Astrocyte (in vitro differentiated cells and primary cell): ENCODE measurements at regions not wholly inside any gene's neighbourhood (a gene's known extent, or its start where the extent isn't known, plus 50 kb on each side); places are given as distances from the start of the nearest gene placed in this dataset.
"Not testable (repeated sequence)": the region's sequence is repeated elsewhere in the genome, so short reads cannot be mapped to it uniquely, and the experiment has no call there.

Experiments used
- DNase-seq: peaks from one replicate; pipeline ENCODE4 v3.0.0-alpha.2; 2010; ENCODE audit warnings: low read depth
- FAIRE-seq: peaks from 2 replicates; lab custom pipeline; 2011; peaks lifted over from hg19 to GRCh38; lab: Jason Lieb, UNC
- H2AFZ ChIP-seq: 2 replicates; pipeline ENCODE4 v1.6.0; 2012; ENCODE audit warnings: low read depth, low read length, inconsistent platforms
- H3K27ac ChIP-seq: 2 replicates; pipeline ENCODE4 v1.5.1; 2011; ENCODE audit warnings: low read depth, low read length, inconsistent platforms
- H3K27me3 ChIP-seq: 2 replicates; pipeline ENCODE4 v1.6.0; 2011; ENCODE audit warnings: low read length, inconsistent platforms; ENCODE audit not compliant: insufficient read depth
- H3K36me3 ChIP-seq: 2 replicates; pipeline ENCODE4 v1.5.1; 2011; ENCODE audit warnings: low read length, inconsistent platforms; ENCODE audit not compliant: insufficient read depth
- H3K4me1 ChIP-seq: 2 replicates; pipeline ENCODE4 v1.5.1; 2011; ENCODE audit warnings: low read length, inconsistent platforms; ENCODE audit not compliant: insufficient read depth
- H3K4me2 ChIP-seq: 2 replicates; pipeline ENCODE4 v1.6.0; 2012; ENCODE audit warnings: low read length, inconsistent platforms
- H3K4me3 ChIP-seq: 2 replicates; pipeline ENCODE4 v1.5.1; 2011; ENCODE audit warnings: low read depth, mild to moderate bottlenecking, low read length, inconsistent platforms; ENCODE audit not compliant: insufficient read depth
- H3K79me2 ChIP-seq: 2 replicates; pipeline ENCODE4 v1.6.0; 2012; ENCODE audit warnings: mild to moderate bottlenecking, low read length, inconsistent platforms; ENCODE audit not compliant: insufficient read depth
- H3K9ac ChIP-seq: 2 replicates; pipeline ENCODE4 v1.6.0; 2012; ENCODE audit warnings: mild to moderate bottlenecking, low read length, inconsistent platforms
- H3K9me3 ChIP-seq: 2 replicates; pipeline ENCODE4 v1.5.1; 2012; ENCODE audit warnings: low read depth, mild to moderate bottlenecking, low read length, inconsistent platforms; ENCODE audit not compliant: insufficient read depth
- H4K20me1 ChIP-seq: 2 replicates; pipeline ENCODE4 v1.6.0; 2012; ENCODE audit warnings: low read length, inconsistent platforms; ENCODE audit not compliant: insufficient read depth
- H3K27ac Mint-ChIP-seq: one replicate; pipeline ENCODE4 v1.8.0; 2021; ENCODE audit warnings: mild to moderate bottlenecking, mixed read lengths; ENCODE audit not compliant: unreplicated experiment
- H3K27me3 Mint-ChIP-seq: one replicate; pipeline ENCODE4 v1.8.0; 2021; ENCODE audit warnings: low read depth, mixed read lengths; ENCODE audit not compliant: unreplicated experiment
- H3K36me3 Mint-ChIP-seq: one replicate; pipeline ENCODE4 v1.8.0; 2021; ENCODE audit warnings: low read depth, mixed read lengths; ENCODE audit not compliant: unreplicated experiment
- H3K4me1 Mint-ChIP-seq: one replicate; pipeline ENCODE4 v1.8.0; 2021; ENCODE audit warnings: low read depth, mixed read lengths; ENCODE audit not compliant: unreplicated experiment
- H3K4me3 Mint-ChIP-seq: one replicate; pipeline ENCODE4 v1.8.0; 2021; ENCODE audit warnings: mild to moderate bottlenecking, moderate library complexity, mixed read lengths; ENCODE audit not compliant: unreplicated experiment
- H3K9me3 Mint-ChIP-seq: one replicate; pipeline ENCODE4 v1.8.0; 2021; ENCODE audit warnings: mild to moderate bottlenecking, mixed read lengths; ENCODE audit not compliant: unreplicated experiment
- EZH2 ChIP-seq: IDR thresholded peaks from 2 replicates; pipeline ENCODE4 v1.6.1; 2012; ENCODE audit warnings: mild to moderate bottlenecking, low read length, inconsistent platforms; ENCODE audit not compliant: insufficient read depth
- TF ChIP-seq, protein P1 (sequence below): IDR thresholded peaks from 2 replicates; pipeline ENCODE4 v1.5.1; 2011; ENCODE audit warnings: low read depth, mild to moderate bottlenecking, inconsistent platforms, low read length, moderate library complexity; ENCODE audit not compliant: insufficient read depth

DNA sequence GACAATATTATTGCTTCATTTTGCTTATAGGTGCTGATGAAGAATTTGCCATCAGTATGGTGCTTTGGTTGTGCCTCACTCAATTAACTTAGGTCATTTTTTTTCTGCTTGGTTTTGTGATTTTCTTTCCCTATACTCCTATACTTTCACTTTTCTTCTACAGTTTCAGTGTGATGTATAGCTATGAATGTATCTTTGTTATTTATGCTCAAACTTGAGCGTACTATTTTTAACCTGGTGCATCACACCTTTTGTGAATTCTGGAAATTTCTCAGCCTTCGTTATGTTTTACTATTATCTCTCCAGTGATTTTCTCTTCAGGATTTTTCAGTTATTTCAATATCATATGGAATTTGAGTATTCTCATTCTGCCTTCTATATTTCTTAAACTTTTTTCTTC lies 2035.3 kb upstream of the LRRTM1 start:
- H3K4me3 ChIP-seq: no peak overlapping the region
- no peak for DNase-seq
- no peak for FAIRE-seq
- H2AFZ ChIP-seq: no peak overlapping the region
- no peaks in the 10 kb centered on the region for H3K36me3 Mint-ChIP-seq
- H3K27ac ChIP-seq: no peak overlapping the region
- no peak overlapping the region for H3K4me2 ChIP-seq
- H3K9ac ChIP-seq: no peak overlapping the region
- no peaks in the 10 kb centered on the region for H3K27me3 Mint-ChIP-seq
- H3K9me3 ChIP-seq: no peaks in the 10 kb centered on the region
- H3K4me3 Mint-ChIP-seq: no peak overlapping the region
- no peaks in the 10 kb centered on the region for H3K36me3 ChIP-seq
- H4K20me1 ChIP-seq: no peaks in the 10 kb centered on the region
- no peaks in the 10 kb centered on the region for H3K9me3 Mint-ChIP-seq
- H3K27me3 ChIP-seq: no peaks in the 10 kb centered on the region
- no peaks in the 10 kb centered on the region for H3K79me2 ChIP-seq
- no peaks in the 10 kb centered on the region for H3K4me1 ChIP-seq
- no peak for TF ChIP-seq EZH2
- TF ChIP-seq, protein P1, sequence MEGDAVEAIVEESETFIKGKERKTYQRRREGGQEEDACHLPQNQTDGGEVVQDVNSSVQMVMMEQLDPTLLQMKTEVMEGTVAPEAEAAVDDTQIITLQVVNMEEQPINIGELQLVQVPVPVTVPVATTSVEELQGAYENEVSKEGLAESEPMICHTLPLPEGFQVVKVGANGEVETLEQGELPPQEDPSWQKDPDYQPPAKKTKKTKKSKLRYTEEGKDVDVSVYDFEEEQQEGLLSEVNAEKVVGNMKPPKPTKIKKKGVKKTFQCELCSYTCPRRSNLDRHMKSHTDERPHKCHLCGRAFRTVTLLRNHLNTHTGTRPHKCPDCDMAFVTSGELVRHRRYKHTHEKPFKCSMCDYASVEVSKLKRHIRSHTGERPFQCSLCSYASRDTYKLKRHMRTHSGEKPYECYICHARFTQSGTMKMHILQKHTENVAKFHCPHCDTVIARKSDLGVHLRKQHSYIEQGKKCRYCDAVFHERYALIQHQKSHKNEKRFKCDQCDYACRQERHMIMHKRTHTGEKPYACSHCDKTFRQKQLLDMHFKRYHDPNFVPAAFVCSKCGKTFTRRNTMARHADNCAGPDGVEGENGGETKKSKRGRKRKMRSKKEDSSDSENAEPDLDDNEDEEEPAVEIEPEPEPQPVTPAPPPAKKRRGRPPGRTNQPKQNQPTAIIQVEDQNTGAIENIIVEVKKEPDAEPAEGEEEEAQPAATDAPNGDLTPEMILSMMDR: no peak
- H3K4me1 Mint-ChIP-seq: peaks cover 3% of the 10 kb centered on the region
- H3K27ac Mint-ChIP-seq: no peak overlapping the region

DNA sequence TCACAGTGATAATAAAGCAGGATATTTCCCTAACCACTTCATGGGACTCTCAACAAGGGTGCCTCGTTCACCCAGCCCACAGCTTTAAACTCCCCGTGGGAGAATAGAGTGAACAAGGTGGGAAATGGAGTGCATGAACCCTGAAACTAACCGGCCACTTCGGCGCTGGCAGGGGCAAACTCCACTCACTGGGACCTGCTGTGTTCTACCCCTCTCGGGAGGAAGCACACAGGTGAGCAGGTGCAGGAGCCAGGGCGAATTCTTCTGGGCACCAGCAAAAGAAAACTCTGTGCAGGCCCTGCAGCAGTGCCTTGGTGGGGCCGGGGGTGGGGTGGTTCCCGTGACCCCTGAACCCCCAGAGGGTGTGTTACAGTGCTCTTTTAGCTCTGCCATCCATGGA lies 2029.1 kb upstream of the LRRTM1 start:
- Histone ChIP-seq H3K4me3 (no peak overlapping the region), H3K27me3 (no peaks in the 10 kb centered on the region), H3K9ac (no peak overlapping the region), H3K4me1 (no peaks in the 10 kb centered on the region), H3K4me2 (no peak overlapping the region), H3K9me3 (no peaks in the 10 kb centered on the region), H4K20me1 (no peaks in the 10 kb centered on the region), H2AFZ (no peak overlapping the region), H3K36me3 (no peaks in the 10 kb centered on the region), H3K79me2 (no peaks in the 10 kb centered on the region), H3K27ac (no peak overlapping the region)
- H3K9me3 Mint-ChIP-seq: no peaks in the 10 kb centered on the region
- no peak overlapping the region for H3K4me3 Mint-ChIP-seq
- H3K27me3 Mint-ChIP-seq: no peaks in the 10 kb centered on the region
- no peak for DNase-seq
- H3K36me3 Mint-ChIP-seq: no peaks in the 10 kb centered on the region
- no peaks in the 10 kb centered on the region for H3K4me1 Mint-ChIP-seq
- no peak for FAIRE-seq
- no peak for TF ChIP-seq EZH2
- TF ChIP-seq, protein P1: no peak
- no peak overlapping the region for H3K27ac Mint-ChIP-seq

DNA sequence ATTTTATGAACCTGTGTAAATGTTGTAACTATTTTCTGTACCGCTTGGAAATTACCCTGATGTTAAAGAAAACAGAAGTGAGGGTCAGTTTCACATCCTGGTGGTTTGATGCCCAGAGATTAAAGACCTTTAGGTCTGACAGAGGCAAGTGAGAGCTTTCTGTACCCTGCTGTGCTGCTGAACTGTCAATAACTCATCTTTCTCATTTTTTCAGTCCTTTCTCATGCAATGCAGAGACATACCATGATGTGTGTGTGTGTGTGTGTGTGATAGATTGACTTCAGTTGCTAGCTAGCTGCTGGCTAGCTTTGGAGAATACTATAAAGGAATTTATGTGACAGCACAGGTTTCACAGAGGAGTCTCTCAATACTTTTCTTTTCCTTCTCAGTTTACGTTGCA lies 2025.6 kb upstream of the LRRTM1 start:
- Histone ChIP-seq H3K9ac (no peak overlapping the region), H3K36me3 (no peaks in the 10 kb centered on the region), H3K27me3 (no peaks in the 10 kb centered on the region), H3K4me2 (no peak overlapping the region), H3K79me2 (no peaks in the 10 kb centered on the region), H3K9me3 (no peaks in the 10 kb centered on the region), H2AFZ (no peak overlapping the region), H3K27ac (no peak overlapping the region), H3K4me1 (no peaks in the 10 kb centered on the region), H4K20me1 (no peaks in the 10 kb centered on the region), H3K4me3 (no peak overlapping the region)
- TF ChIP-seq, protein P1: no peak
- TF ChIP-seq EZH2: no peak
- Mint-ChIP-seq H3K9me3 (peaks cover 8% of the 10 kb centered on the region), H3K27me3 (no peaks in the 10 kb centered on the region), H3K4me3 (no peak overlapping the region), H3K36me3 (no peaks in the 10 kb centered on the region), H3K4me1 (no peaks in the 10 kb centered on the region), H3K27ac (no peak overlapping the region)
- DNase-seq (no peak), FAIRE-seq (no peak)

DNA sequence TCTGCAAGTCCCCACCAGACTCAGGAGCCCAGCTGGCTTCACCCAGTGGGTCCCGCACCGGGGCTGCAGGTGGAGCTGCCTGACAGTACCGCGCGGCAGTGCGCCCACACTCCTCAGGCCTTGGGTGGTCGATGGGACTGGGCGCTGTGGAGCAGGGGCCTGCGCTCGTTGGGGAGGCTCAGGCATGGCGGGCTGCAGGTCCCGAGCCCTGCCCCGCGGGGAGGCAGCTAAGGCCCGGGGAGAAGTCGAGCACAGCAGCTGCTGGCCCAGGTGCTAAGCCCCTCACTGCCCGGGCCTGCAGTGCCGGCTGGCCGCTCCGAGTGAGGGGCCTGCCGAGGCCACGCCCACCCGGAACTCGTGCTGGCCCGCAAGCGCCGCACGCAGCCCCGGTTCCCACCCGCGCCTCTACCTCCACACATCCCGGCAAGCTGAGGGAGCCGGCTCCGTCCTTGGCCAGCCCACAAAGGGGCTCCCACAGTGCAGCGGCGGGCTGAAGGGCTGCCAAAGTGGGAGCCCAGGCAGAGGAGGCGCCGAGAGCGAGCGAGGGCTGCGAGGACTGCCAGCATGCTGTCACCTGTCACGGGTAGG lies 2021.7 kb upstream of the LRRTM1 start:
- not testable (repeated sequence) for H3K9me3 Mint-ChIP-seq, H3K27me3 ChIP-seq, H3K4me1 ChIP-seq, H3K36me3 Mint-ChIP-seq, H3K27ac ChIP-seq, H3K4me1 Mint-ChIP-seq, H3K79me2 ChIP-seq, H3K4me3 Mint-ChIP-seq, H3K9ac ChIP-seq, DNase-seq, H3K9me3 ChIP-seq, H3K36me3 ChIP-seq, H4K20me1 ChIP-seq, H2AFZ ChIP-seq, H3K4me3 ChIP-seq, H3K4me2 ChIP-seq, H3K27ac Mint-ChIP-seq, H3K27me3 Mint-ChIP-seq, FAIRE-seq
